ENCODE measurements at regions not wholly inside any gene's neighbourhood (a gene's known extent, or its start where the extent isn't known, plus 50 kb on each side); places are given as distances from the start of the nearest gene placed in this dataset.

GRCh38 chr15:96593735-96594134 is 263.2 kb downstream of the NR2F2 start:
- no peak for TF ChIP-seq JUND (IDR thresholded peaks at IDR 0.05; ENCODE audit: low read depth)
- DNase-seq (ENCODE audit: low read depth in 1 of 2, low spot score in 1 of 2): peak in 1 of 2 experiments; percentile 48
- in situ Hi-C loops (cut with HindIII; ENCODE audit: low pct_unique_long_range_greater_than_20kb, low sequenced_read_pairs): no loop called here

DNA sequence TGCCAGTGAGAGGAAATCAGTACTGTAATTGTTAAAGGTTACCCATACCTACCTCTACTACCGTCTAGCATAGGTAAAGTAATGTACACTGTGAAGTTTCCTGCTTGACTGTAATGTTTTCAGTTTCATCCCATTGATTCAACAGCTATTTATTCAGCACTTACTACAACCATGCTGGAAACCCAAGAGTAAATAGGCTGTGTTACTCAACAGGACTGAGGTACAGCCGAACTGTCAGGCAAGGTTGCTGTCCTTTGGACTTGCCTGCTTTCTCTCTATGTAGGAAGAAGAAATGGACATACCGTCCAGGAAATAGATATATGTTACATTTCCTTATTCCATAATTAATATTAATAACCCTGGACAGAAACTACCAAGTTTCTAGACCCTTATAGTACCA is 265.5 kb downstream of the NR2F2 start:
- no peak for TF ChIP-seq JUND (IDR thresholded peaks at IDR 0.05; ENCODE audit: low read depth)
- in situ Hi-C loops (cut with HindIII; ENCODE audit: low pct_unique_long_range_greater_than_20kb, low sequenced_read_pairs): no loop called here
- peak in 1 of 2 experiments; percentile 36 for DNase-seq (ENCODE audit: low read depth in 1 of 2, low spot score in 1 of 2)

- no peak for TF ChIP-seq JUND (IDR thresholded peaks at IDR 0.05; ENCODE audit: low read depth)
- in situ Hi-C loops (cut with HindIII; ENCODE audit: low pct_unique_long_range_greater_than_20kb, low sequenced_read_pairs): no loop called here
- DNase-seq (ENCODE audit: low read depth in 1 of 2, low spot score in 1 of 2): no peak
These were observed 268.0 kb downstream of the NR2F2 start for GRCh38 chr15:96598514-96598913.

- in situ Hi-C loops (cut with HindIII; ENCODE audit: low pct_unique_long_range_greater_than_20kb, low sequenced_read_pairs): no loop called here
- no peak for DNase-seq (ENCODE audit: low read depth in 1 of 2, low spot score in 1 of 2)
- TF ChIP-seq JUND (IDR thresholded peaks at IDR 0.05; ENCODE audit: low read depth): no peak
These were observed 268.8 kb downstream of the NR2F2 start for GRCh38 chr15:96599268-96599667.

DNA sequence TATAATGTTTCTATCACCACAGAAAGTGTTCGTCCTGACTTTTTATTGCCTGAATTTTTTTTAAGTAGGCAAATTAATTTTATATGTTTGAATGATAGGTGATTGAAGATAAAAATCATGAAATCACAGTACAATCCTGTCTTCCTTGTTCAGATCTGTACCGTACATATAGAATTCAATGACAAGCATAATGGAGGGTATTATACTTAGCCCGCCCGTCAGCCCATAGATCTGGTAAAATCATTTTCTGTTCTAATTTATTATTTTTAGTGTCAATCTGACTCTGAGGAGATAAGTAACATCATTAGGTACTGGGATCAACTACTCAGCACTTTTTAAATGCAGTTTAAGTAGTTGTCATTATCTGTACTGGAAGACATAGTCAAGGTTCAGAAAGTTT is 269.9 kb downstream of the NR2F2 start:
- TF ChIP-seq JUND (IDR thresholded peaks at IDR 0.05; ENCODE audit: low read depth): no peak
- in situ Hi-C loops (cut with HindIII; ENCODE audit: low pct_unique_long_range_greater_than_20kb, low sequenced_read_pairs): no loop called here
- DNase-seq (ENCODE audit: low read depth in 1 of 2, low spot score in 1 of 2): no peak

DNA sequence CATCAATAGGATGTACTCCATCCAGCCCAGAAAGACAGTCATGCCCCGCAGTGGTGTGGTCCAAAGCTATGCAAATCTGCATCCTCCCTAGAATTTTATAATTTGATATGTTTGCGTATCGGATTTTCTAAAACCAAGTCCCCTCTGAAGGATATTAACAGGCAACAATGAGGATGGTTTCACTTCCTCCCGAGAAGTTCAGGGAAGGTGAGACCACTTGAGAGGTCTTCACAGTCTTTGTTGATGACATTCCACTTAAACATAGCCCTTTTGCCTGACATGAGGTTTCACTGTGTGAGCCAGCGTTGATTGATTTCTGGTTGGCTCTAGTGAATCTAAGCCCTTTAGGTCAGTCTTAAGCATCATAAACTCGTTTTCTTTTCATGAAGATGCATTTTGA is 276.1 kb downstream of the NR2F2 start:
- in situ Hi-C loops (cut with HindIII; ENCODE audit: low pct_unique_long_range_greater_than_20kb, low sequenced_read_pairs): no loop called here
- DNase-seq (ENCODE audit: low read depth in 1 of 2, low spot score in 1 of 2): no peak
- TF ChIP-seq JUND (IDR thresholded peaks at IDR 0.05; ENCODE audit: low read depth): no peak

- in situ Hi-C loops (cut with HindIII; ENCODE audit: low pct_unique_long_range_greater_than_20kb, low sequenced_read_pairs): no loop called here
- DNase-seq (ENCODE audit: low read depth in 1 of 2, low spot score in 1 of 2): no peak
These were observed 280.3 kb downstream of the NR2F2 start for GRCh38 chr15:96610757-96611156.

DNA sequence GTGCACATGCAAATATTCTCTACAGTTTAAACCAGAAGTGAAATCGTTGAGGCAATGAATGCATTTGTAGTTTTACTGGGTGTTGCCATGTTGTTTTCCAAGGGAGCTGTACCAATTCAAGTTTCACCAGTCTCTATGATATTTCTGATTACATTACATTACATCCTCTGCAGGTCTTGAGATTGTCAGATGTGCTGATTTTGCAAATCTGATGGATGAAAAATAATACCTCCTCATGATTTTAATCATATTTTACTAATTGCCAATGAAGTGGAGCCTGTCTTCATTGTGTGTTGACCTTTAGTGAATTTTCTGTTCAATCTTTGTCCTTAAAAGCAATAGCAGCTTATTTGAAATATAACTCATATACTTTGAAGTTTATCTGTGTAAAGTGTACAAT is 282.4 kb downstream of the NR2F2 start:
- TF ChIP-seq JUND (IDR thresholded peaks at IDR 0.05; ENCODE audit: low read depth): no peak
- in situ Hi-C loops (cut with HindIII; ENCODE audit: low pct_unique_long_range_greater_than_20kb, low sequenced_read_pairs): no loop called here
- DNase-seq (ENCODE audit: low read depth in 1 of 2, low spot score in 1 of 2): no peak

More at GRCh38 chr15:96610757-96611156, 280.3 kb downstream of the NR2F2 start:
- no peak for TF ChIP-seq JUND (IDR thresholded peaks at IDR 0.05; ENCODE audit: low read depth)

- in situ Hi-C loops (cut with HindIII; ENCODE audit: low pct_unique_long_range_greater_than_20kb, low sequenced_read_pairs): no loop called here
- no peak for TF ChIP-seq JUND (IDR thresholded peaks at IDR 0.05; ENCODE audit: low read depth)
- no peak for DNase-seq (ENCODE audit: low read depth in 1 of 2, low spot score in 1 of 2)
These were observed 288.7 kb downstream of the NR2F2 start for GRCh38 chr15:96619174-96619573.

DNA sequence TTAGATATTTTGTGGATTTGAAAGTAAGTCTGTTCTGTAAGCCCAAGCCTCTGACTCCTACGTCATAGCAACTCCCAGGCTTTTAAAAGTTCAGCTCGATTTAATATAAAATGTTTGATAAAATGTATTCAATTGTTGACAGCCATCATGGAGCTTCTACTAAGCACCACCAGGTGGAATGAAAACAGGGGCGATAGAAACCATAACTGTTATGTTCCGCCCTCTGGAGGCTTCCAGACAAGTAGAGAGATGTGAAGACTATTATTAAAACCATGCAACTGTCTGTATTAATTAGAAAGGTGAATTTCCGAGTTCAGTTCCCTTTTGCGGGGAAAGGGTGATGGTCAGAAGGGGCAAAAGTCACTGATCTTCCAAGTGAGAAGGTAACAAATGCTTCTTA is 292.2 kb downstream of the NR2F2 start:
- DNase-seq (ENCODE audit: low read depth in 1 of 2, low spot score in 1 of 2): no peak
- TF ChIP-seq JUND (IDR thresholded peaks at IDR 0.05; ENCODE audit: low read depth): no peak
- in situ Hi-C loops (cut with HindIII; ENCODE audit: low pct_unique_long_range_greater_than_20kb, low sequenced_read_pairs): no loop called here

DNA sequence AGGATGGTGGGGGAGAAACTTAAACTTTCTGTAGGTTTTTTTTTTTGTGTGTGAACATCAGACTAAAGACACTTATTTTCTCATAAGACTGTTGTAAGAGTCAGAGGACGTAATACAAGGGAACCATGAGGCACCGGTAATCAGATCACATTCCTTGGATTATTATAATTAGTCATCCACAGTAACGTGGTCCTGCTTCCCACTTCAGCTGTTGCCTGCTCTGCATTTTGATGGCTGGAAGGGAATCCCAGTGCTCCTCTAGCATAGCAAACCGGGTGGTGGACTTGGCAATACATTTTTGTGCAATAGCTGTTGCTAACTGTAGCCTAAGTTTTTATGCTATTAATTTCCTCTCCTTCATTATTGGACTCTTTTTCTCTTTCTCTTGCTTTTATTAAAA is 294.8 kb downstream of the NR2F2 start:
- DNase-seq (ENCODE audit: low read depth in 1 of 2, low spot score in 1 of 2): no peak
- in situ Hi-C loops (cut with HindIII; ENCODE audit: low pct_unique_long_range_greater_than_20kb, low sequenced_read_pairs): no loop called here
- TF ChIP-seq JUND (IDR thresholded peaks at IDR 0.05; ENCODE audit: low read depth): no peak

GRCh38 chr15:96627031-96627568 is 296.6 kb downstream of the NR2F2 start:
- in situ Hi-C loops (cut with HindIII; ENCODE audit: low pct_unique_long_range_greater_than_20kb, low sequenced_read_pairs): no loop called here
- DNase-seq (ENCODE audit: low read depth in 1 of 2, low spot score in 1 of 2): no peak
- no peak for TF ChIP-seq JUND (IDR thresholded peaks at IDR 0.05; ENCODE audit: low read depth)

GRCh38 chr15:96629511-96629910 is 299.0 kb downstream of the NR2F2 start:
- no peak for DNase-seq (ENCODE audit: low read depth in 1 of 2, low spot score in 1 of 2)
- no peak for TF ChIP-seq JUND (IDR thresholded peaks at IDR 0.05; ENCODE audit: low read depth)
- in situ Hi-C loops (cut with HindIII; ENCODE audit: low pct_unique_long_range_greater_than_20kb, low sequenced_read_pairs): no loop called here

GRCh38 chr15:96638793-96639192 is 308.3 kb downstream of the NR2F2 start:
- in situ Hi-C loops (cut with HindIII; ENCODE audit: low pct_unique_long_range_greater_than_20kb, low sequenced_read_pairs): no loop called here
- no peak for TF ChIP-seq JUND (IDR thresholded peaks at IDR 0.05; ENCODE audit: low read depth)
- DNase-seq (ENCODE audit: low read depth in 1 of 2, low spot score in 1 of 2): no peak

Data from T47D (cell line).